ENCODE measurements at regions not wholly inside any gene's neighbourhood (a gene's known extent, or its start where the extent isn't known, plus 50 kb on each side); places are given as distances from the start of the nearest gene placed in this dataset.

- intact Hi-C loops (cut with micrococcal nuclease), result no loop called here
- Histone ChIP-seq H3K9ac (ENCODE audit: low read length) (no peak overlapping the region), H3K9me2 (ENCODE audit: insufficient read depth) (no peaks in the 10 kb centered on the region), H3K27ac (ENCODE audit: low read depth, low read length) (no peak overlapping the region), H3K4me2 (ENCODE audit: low read length) (no peak overlapping the region), H3K27me3 (ENCODE audit: insufficient read depth, low read length) (peaks cover 24% of the 10 kb centered on the region), H2AFZ (ENCODE audit: low read depth, low read length, poor library complexity, severe bottlenecking) (no peak overlapping the region), H3K36me3 (ENCODE audit: control insufficient read depth in 1 of 2, insufficient read depth in 2 of 2, low read length in 2 of 2) (no peaks in the 10 kb centered on the region), H4K20me1 (ENCODE audit: insufficient read depth) (no peaks in the 10 kb centered on the region), H3K9me3 (ENCODE audit: control insufficient read depth in 1 of 2, insufficient read depth in 1 of 2, low read depth in 1 of 2, low read length in 2 of 2) (no peaks in the 10 kb centered on the region), H3K4me3 (replicated peaks in 1 of 2; ENCODE audit: low read depth in 1 of 2, low read length in 2 of 2) (no peak overlapping the region), H3K79me2 (ENCODE audit: insufficient read depth, low read length) (no peaks in the 10 kb centered on the region), H3K4me1 (ENCODE audit: control insufficient read depth in 1 of 2, insufficient read depth in 2 of 2, low read length in 2 of 2) (no peaks in the 10 kb centered on the region)
- TF ChIP-seq EZH2phosphoT487 (IDR thresholded peaks at IDR 0.05; ENCODE audit: borderline replicate concordance) (no peak), RAD21 (IDR thresholded peaks at IDR 0.05; ENCODE audit: low read depth) (no peak), CEBPB (IDR thresholded peaks at IDR 0.05; ENCODE audit: low read depth) (no peak), ZFX (IDR thresholded peaks at IDR 0.05) (no peak), FOSL1 (IDR thresholded peaks at IDR 0.05; ENCODE audit: low read depth) (no peak), ZNF274 (IDR thresholded peaks at IDR 0.05; ENCODE audit: low read depth, low read length) (no peak), ELF1 (IDR thresholded peaks at IDR 0.05; ENCODE audit: borderline replicate concordance, low read depth) (no peak), JUND (IDR thresholded peaks at IDR 0.05) (no peak), CTCF (IDR thresholded peaks at IDR 0.05 in 2 of 3, conservative IDR thresholded peaks at IDR 0.05 in 1 of 3; ENCODE audit: borderline replicate concordance in 1 of 3, insufficient read depth in 1 of 3, low read depth in 2 of 3, low read length in 2 of 3) (no peak), EZH2 (IDR thresholded peaks at IDR 0.05) (no peak), EGR1 (IDR thresholded peaks at IDR 0.05; ENCODE audit: low read depth) (no peak), ZBTB33 (IDR thresholded peaks at IDR 0.05; ENCODE audit: extremely low read depth, insufficient replicate concordance, low read length) (no peak), ATF3 (IDR thresholded peaks at IDR 0.05) (no peak), POLR2AphosphoS5 (IDR thresholded peaks at IDR 0.05; ENCODE audit: low read depth, low read length) (no peak), TCF7L2 (IDR thresholded peaks at IDR 0.05; ENCODE audit: borderline replicate concordance, extremely low read depth, insufficient read depth, insufficient read length) (no peak)
- TF ChIP-seq, protein P1, sequence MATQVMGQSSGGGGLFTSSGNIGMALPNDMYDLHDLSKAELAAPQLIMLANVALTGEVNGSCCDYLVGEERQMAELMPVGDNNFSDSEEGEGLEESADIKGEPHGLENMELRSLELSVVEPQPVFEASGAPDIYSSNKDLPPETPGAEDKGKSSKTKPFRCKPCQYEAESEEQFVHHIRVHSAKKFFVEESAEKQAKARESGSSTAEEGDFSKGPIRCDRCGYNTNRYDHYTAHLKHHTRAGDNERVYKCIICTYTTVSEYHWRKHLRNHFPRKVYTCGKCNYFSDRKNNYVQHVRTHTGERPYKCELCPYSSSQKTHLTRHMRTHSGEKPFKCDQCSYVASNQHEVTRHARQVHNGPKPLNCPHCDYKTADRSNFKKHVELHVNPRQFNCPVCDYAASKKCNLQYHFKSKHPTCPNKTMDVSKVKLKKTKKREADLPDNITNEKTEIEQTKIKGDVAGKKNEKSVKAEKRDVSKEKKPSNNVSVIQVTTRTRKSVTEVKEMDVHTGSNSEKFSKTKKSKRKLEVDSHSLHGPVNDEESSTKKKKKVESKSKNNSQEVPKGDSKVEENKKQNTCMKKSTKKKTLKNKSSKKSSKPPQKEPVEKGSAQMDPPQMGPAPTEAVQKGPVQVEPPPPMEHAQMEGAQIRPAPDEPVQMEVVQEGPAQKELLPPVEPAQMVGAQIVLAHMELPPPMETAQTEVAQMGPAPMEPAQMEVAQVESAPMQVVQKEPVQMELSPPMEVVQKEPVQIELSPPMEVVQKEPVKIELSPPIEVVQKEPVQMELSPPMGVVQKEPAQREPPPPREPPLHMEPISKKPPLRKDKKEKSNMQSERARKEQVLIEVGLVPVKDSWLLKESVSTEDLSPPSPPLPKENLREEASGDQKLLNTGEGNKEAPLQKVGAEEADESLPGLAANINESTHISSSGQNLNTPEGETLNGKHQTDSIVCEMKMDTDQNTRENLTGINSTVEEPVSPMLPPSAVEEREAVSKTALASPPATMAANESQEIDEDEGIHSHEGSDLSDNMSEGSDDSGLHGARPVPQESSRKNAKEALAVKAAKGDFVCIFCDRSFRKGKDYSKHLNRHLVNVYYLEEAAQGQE (IDR thresholded peaks at IDR 0.05; ENCODE audit: low read depth), result no peak
- ChIA-PET CTCF (no interaction called here), RAD21 (ENCODE audit: low non-redundant PET in 1 of 2, low total read pairs in 2 of 2, uncharacterized antibody in 2 of 2, unreplicated experiment in 2 of 2) (no interaction called here), POLR2A (no interaction called here)
- DNase-seq (ENCODE audit: low read depth, low spot score) (no peak), ATAC-seq (no peak)
- BruUV-seq (replicated peaks), result no TSS peak
Measured at GRCh38 chr2:467101-467500, 179.2 kb upstream of the ALKAL2 start.

Data from HCT116 (cell line).